ENCODE measurements at regions not wholly inside any gene's neighbourhood (a gene's known extent, or its start where the extent isn't known, plus 50 kb on each side); places are given as distances from the start of the nearest gene placed in this dataset.

DNA sequence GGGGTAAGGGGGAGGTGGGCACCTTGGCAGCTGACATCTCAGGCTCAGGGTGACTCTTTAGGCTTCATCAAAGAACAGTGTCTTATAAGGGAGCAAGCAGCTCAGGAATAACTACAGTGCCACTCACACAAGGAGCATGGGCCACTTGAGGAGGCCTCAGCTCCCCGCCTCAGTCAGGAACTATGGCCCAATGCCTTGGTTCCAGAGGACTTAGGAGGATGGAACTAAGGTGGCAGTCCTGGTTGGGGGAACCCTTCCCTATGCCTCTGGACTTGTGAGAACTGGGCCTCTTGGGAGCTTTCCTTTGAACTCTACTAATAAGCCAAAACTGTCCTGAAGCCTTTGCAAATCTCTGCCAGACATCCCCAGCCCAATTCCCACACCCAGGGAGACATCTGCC is 160.6 kb downstream of the EFNB1 start:
- Histone ChIP-seq H3K9ac (ENCODE audit: low read length) (no peak overlapping the region), H3K9me3 (ENCODE audit: insufficient read depth, low read length) (no peaks in the 10 kb centered on the region), H4K20me1 (ENCODE audit: insufficient read depth, low read length) (no peaks in the 10 kb centered on the region), H3K36me3 (replicated peaks; ENCODE audit: low read depth, low read length) (no peaks in the 10 kb centered on the region), H3K4me3 (ENCODE audit: low read length) (no peak overlapping the region), H3K4me2 (ENCODE audit: low read length) (no peak overlapping the region), H3K27ac (ENCODE audit: low read length) (no peak overlapping the region), H3K27me3 (ENCODE audit: low read depth, low read length) (no peaks in the 10 kb centered on the region), H2AFZ (ENCODE audit: low read depth, low read length) (no peak overlapping the region), H3K79me2 (ENCODE audit: low read length) (no peaks in the 10 kb centered on the region), H3K4me1 (ENCODE audit: low read length) (no peaks in the 10 kb centered on the region)
- TF ChIP-seq CTCF (IDR thresholded peaks at IDR 0.05; ENCODE audit: low read depth, low read length) (no peak), EZH2phosphoT487 (IDR thresholded peaks at IDR 0.05; ENCODE audit: low read depth) (no peak)

- Histone ChIP-seq H3K36me3 (replicated peaks; ENCODE audit: low read depth, low read length) (no peaks in the 10 kb centered on the region), H3K27ac (ENCODE audit: low read length) (no peak overlapping the region), H3K4me2 (ENCODE audit: low read length) (no peak overlapping the region), H3K27me3 (ENCODE audit: low read depth, low read length) (no peaks in the 10 kb centered on the region), H3K4me1 (ENCODE audit: low read length) (no peaks in the 10 kb centered on the region), H3K4me3 (ENCODE audit: low read length) (no peak overlapping the region), H4K20me1 (ENCODE audit: insufficient read depth, low read length) (no peaks in the 10 kb centered on the region), H3K9me3 (ENCODE audit: insufficient read depth, low read length) (no peaks in the 10 kb centered on the region), H2AFZ (ENCODE audit: low read depth, low read length) (no peak overlapping the region), H3K9ac (ENCODE audit: low read length) (no peak overlapping the region), H3K79me2 (ENCODE audit: low read length) (no peaks in the 10 kb centered on the region)
- TF ChIP-seq EZH2phosphoT487 (IDR thresholded peaks at IDR 0.05; ENCODE audit: low read depth) (no peak), CTCF (IDR thresholded peaks at IDR 0.05; ENCODE audit: low read depth, low read length) (no peak)
Measured at GRCh38 chrX:68988865-68989264, 160.0 kb downstream of the EFNB1 start.

DNA sequence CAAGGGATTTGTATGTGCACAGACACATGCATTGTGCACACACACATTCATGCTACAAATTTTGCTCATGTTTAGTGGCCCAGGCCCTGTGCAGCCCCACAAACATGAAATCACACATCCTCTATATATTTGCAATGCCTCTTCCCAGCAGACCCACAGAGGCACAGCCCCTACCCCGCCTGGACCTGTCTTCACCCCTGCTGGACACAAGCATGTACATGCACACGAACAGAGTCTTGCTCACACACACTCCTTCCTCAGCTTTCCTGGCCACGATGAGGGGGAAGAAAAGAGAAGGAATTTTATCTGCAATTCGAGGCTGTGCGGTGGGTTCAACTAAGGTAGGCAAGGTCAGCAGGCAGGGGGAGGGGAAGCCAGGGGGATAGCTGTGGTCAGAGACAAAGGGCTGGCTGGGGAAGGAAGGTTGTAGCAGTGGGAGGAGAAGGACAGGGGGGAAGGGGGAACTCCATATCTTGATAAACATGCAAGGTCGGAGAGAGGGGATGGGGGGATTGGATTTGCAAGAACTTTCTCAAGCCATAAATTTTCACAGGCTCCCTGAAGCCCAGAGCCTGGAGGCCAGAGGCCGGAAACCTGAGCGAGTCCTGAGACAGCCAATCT is 156.4 kb downstream of the EFNB1 start:
- H3K4me1 ChIP-seq (ENCODE audit: low read length), result peaks cover 5% of the 10 kb centered on the region
- no peaks in the 10 kb centered on the region for H3K27me3 ChIP-seq (ENCODE audit: low read depth, low read length)
- no peak overlapping the region for H2AFZ ChIP-seq (ENCODE audit: low read depth, low read length)
- no peak overlapping the region for H3K27ac ChIP-seq (ENCODE audit: low read length)
- TF ChIP-seq EZH2phosphoT487 (IDR thresholded peaks at IDR 0.05; ENCODE audit: low read depth) (no peak), CTCF (IDR thresholded peaks at IDR 0.05; ENCODE audit: low read depth, low read length) (no peak)
- no peaks in the 10 kb centered on the region for H3K9me3 ChIP-seq (ENCODE audit: insufficient read depth, low read length)
- H3K36me3 ChIP-seq (replicated peaks; ENCODE audit: low read depth, low read length), result no peaks in the 10 kb centered on the region
- H3K4me3 ChIP-seq (ENCODE audit: low read length), result no peak overlapping the region
- no peaks in the 10 kb centered on the region for H4K20me1 ChIP-seq (ENCODE audit: insufficient read depth, low read length)
- H3K9ac ChIP-seq (ENCODE audit: low read length), result no peak overlapping the region
- H3K4me2 ChIP-seq (ENCODE audit: low read length), result no peak overlapping the region
- no peaks in the 10 kb centered on the region for H3K79me2 ChIP-seq (ENCODE audit: low read length)

- no peaks in the 10 kb centered on the region for H3K36me3 ChIP-seq (replicated peaks; ENCODE audit: low read depth, low read length)
- TF ChIP-seq CTCF (IDR thresholded peaks at IDR 0.05; ENCODE audit: low read depth, low read length) (no peak), EZH2phosphoT487 (IDR thresholded peaks at IDR 0.05; ENCODE audit: low read depth) (no peak)
- no peaks in the 10 kb centered on the region for H3K9me3 ChIP-seq (ENCODE audit: insufficient read depth, low read length)
- no peak overlapping the region for H3K4me2 ChIP-seq (ENCODE audit: low read length)
- no peak overlapping the region for H2AFZ ChIP-seq (ENCODE audit: low read depth, low read length)
- no peaks in the 10 kb centered on the region for H4K20me1 ChIP-seq (ENCODE audit: insufficient read depth, low read length)
- peaks cover 5% of the 10 kb centered on the region for H3K4me1 ChIP-seq (ENCODE audit: low read length)
- no peak overlapping the region for H3K9ac ChIP-seq (ENCODE audit: low read length)
- no peak overlapping the region for H3K27ac ChIP-seq (ENCODE audit: low read length)
- H3K27me3 ChIP-seq (ENCODE audit: low read depth, low read length), result no peaks in the 10 kb centered on the region
- no peaks in the 10 kb centered on the region for H3K79me2 ChIP-seq (ENCODE audit: low read length)
- no peak overlapping the region for H3K4me3 ChIP-seq (ENCODE audit: low read length)
Measured at GRCh38 chrX:68983004-68983857, 154.4 kb downstream of the EFNB1 start.

Data from OCI-LY3 (cell line).